Right lobe of liver (tissue), 6 donors: ENCODE measurements at regions not wholly inside any gene's neighbourhood (a gene's known extent, or its start where the extent isn't known, plus 50 kb on each side); places are given as distances from the start of the nearest gene placed in this dataset.

ENCODE experiments used
- ATAC-seq, 4 donors: fragments of 200-7000 bp; cut with Tn5 transposase; one replicate each; pipeline ENCODE4 v1.9.1; 2020; ENCODE audit warnings: mild to moderate bottlenecking in 4 of 4, moderate library complexity in 4 of 4
- DNase-seq, 3 donors: peaks; one replicate each; pipeline ENCODE4 v3.0.0-alpha.2; 2020
- H3K27ac ChIP-seq, 3 donors: fragments of 200-600 bp; one replicate each; pipeline ENCODE4 v1.8.0; 2022
- H3K27me3 ChIP-seq, 2 donors: fragments of 200-600 bp; one replicate each; pipeline ENCODE4 v1.8.0; 2022
- H3K36me3 ChIP-seq, 4 donors: fragments of 200-600 bp; sonication (generic) in 1 of 4; one replicate each; pipeline versions ENCODE4 v1.5.1 to v1.8.0; 2017 to 2022; ENCODE audit warnings: control low read depth in 1 of 4
- H3K4me1 ChIP-seq, 4 donors: fragments of 200-600 bp; sonication (generic) in 1 of 4; one replicate each; pipeline versions ENCODE4 v1.5.1 to v1.8.0; 2017 to 2022; ENCODE audit warnings: control low read depth in 1 of 4
- H3K4me3 ChIP-seq, 3 donors: fragments of 200-600 bp; one replicate each; pipeline ENCODE4 v1.8.0; 2022
- H3K9me3 ChIP-seq, 4 donors: fragments of 200-600 bp; sonication (generic) in 1 of 4; one replicate each; pipeline versions ENCODE4 v1.5.1 to v1.8.0; 2017 to 2022; ENCODE audit warnings: control low read depth in 1 of 4
- CTCF ChIP-seq, 4 donors: fragments of 200-600 bp in 3 of 4; fragments of 450-650 bp in 1 of 4; IDR thresholded peaks; one replicate each; pipeline versions ENCODE4 v1.5.1 to v1.8.0; 2016 to 2022; ENCODE audit warnings: antibody characterized with exemption in 4 of 4, mild to moderate bottlenecking in 2 of 4
- POLR2A ChIP-seq: fragments of 450-650 bp; IDR thresholded peaks from one replicate; pipeline ENCODE4 v1.6.1; 2017; ENCODE audit warnings: antibody characterized with exemption, mild to moderate bottlenecking
- WGBS: methylation state at CpG from one replicate; pipeline ENCODE4 v1.1.6; 2018; ENCODE audit warnings: low coverage, low lambda C conversion rate; ENCODE audit not compliant: insufficient coverage; ENCODE audit errors: missing lambda C conversion rate; 5-methylcytosine and 5-hydroxymethylcytosine counted together
- intact Hi-C, 2 donors: fragments of 100-400 bp; cut with DNase I; formaldehyde crosslinking; loops; one replicate each; pipeline versions ENCODE4 v1.11.2 to v1.14.1; 2022
- donor health status: DM: no; HTN: yes; CAD: no.
- donor health status: DM: no; HTN: no; CAD: no.
- donor health status: DM: no; HTN: no; CAD: no.
- donor health status: DM: no; HTN: yes; CAD: no.
- donor health status: DM: no; HTN: yes; CAD: no.

- no peak for ATAC-seq
- Histone ChIP-seq H3K9me3 (no peaks in the 10 kb centered on the region), H3K36me3 (no peaks in the 10 kb centered on the region), H3K4me1 (no peaks in the 10 kb centered on the region), H3K4me3 (no peak overlapping the region), H3K27ac (no peak overlapping the region), H3K27me3 (no peaks in the 10 kb centered on the region)
- TF ChIP-seq POLR2A (no peak), CTCF (IDR thresholded peaks at IDR 0.05) (no peak)
- intact Hi-C loops, result no loop called here
- 69% methylated on average over 4 of the region's 4 CpGs for WGBS
- no peak for DNase-seq
Observed at GRCh38 chr9:80797831-80798688, 891.3 kb downstream of the TLE1 start.

- Histone ChIP-seq H3K4me1 (no peaks in the 10 kb centered on the region), H3K4me3 (no peak overlapping the region), H3K27ac (no peak overlapping the region), H3K36me3 (no peaks in the 10 kb centered on the region), H3K9me3 (no peaks in the 10 kb centered on the region), H3K27me3 (no peaks in the 10 kb centered on the region)
- DNase-seq, result no peak
- intact Hi-C loops, result no loop called here
- TF ChIP-seq CTCF (IDR thresholded peaks at IDR 0.05), result no peak
- ATAC-seq, result no peak
- 50% methylated on average over 4 of the region's 4 CpGs for WGBS
Observed at GRCh38 chr9:80797101-80797829, 892.1 kb downstream of the TLE1 start.

GRCh38 chr9:80796632-80797031, 892.7 kb downstream of the TLE1 start:
- WGBS, result 64% methylated on average over 7 of the region's 7 CpGs
- no peaks in the 10 kb centered on the region for H3K9me3 ChIP-seq
- no peaks in the 10 kb centered on the region for H3K27me3 ChIP-seq
- intact Hi-C loops, result no loop called here
- TF ChIP-seq CTCF (IDR thresholded peaks at IDR 0.05), result no peak
- TF ChIP-seq POLR2A, result no peak
- no peak for ATAC-seq
- H3K36me3 ChIP-seq, result no peaks in the 10 kb centered on the region
- no peak overlapping the region for H3K4me3 ChIP-seq
- DNase-seq, result no peak
- H3K27ac ChIP-seq, result no peak overlapping the region
- H3K4me1 ChIP-seq, result no peaks in the 10 kb centered on the region

DNA sequence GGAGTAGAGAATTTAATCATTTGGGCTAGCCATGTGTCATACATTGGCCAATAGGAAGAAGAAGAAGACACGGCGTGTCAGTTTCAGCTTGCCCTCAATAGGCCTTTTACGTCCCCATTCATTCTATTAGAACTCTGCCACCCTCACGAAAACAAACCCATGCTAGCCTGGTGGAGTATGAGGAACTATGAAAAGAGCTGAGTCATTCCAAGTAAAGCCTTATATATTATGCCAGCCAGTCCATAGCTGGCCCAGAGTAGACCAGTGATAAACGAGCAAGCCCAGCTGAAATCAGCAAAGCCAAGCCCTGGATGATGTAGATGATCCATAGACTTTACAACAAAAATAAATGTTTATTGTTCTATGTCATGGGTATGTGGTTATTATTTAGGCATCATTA, 895.1 kb downstream of the TLE1 start:
- Histone ChIP-seq H3K27ac (no peak overlapping the region), H3K4me3 (no peak overlapping the region), H3K27me3 (no peaks in the 10 kb centered on the region), H3K4me1 (no peaks in the 10 kb centered on the region), H3K9me3 (no peaks in the 10 kb centered on the region), H3K36me3 (no peaks in the 10 kb centered on the region)
- TF ChIP-seq CTCF (IDR thresholded peaks at IDR 0.05) (no peak), POLR2A (no peak)
- intact Hi-C loops, result no loop called here
- no peak for DNase-seq
- ATAC-seq, result no peak
- 38% methylated on average over 4 of the region's 5 CpGs for WGBS
